PC-9 (cell line): ENCODE measurements at regions not wholly inside any gene's neighbourhood (a gene's known extent, or its start where the extent isn't known, plus 50 kb on each side); places are given as distances from the start of the nearest gene placed in this dataset.
"Not testable (repeated sequence)": the region's sequence is repeated elsewhere in the genome, so short reads cannot be mapped to it uniquely, and the experiment has no call there.

ENCODE experiments used
- BruUV-seq: library from RNA; stranded (reverse); fragments of 400-500 nt; replicated peaks from 2 replicates; lab custom pipeline; 2021; lab: Mats Ljungman, UMichigan
- CTCF ChIA-PET: fragments of 300-600 bp; sonication (Branson Sonifier 250); formaldehyde crosslinking; loops from one replicate; lab custom pipeline; 2022; ENCODE audit warnings: antibody characterized with exemption; lab: Charles Lee
- POLR2A ChIA-PET: fragments of 300-600 bp; sonication (Branson Sonifier 250); formaldehyde crosslinking; loops from one replicate; lab custom pipeline; 2022; ENCODE audit warnings: antibody characterized with exemption; ENCODE audit not compliant: unreplicated experiment; lab: Charles Lee
- DNase-seq, 2 experiments: peaks; one replicate each; pipeline versions ENCODE4 v3.0.0 to v3.0.0-alpha.2; 2015 to 2022; ENCODE audit warnings: mixed read lengths in 1 of 2
- H2AFZ ChIP-seq: fragments of 200-600 bp; sonication (generic); 2 replicates; pipeline ENCODE4 v1.8.1; 2017; ENCODE audit warnings: antibody characterized with exemption
- H3F3A ChIP-seq: fragments of 200-600 bp; sonication (generic); 2 replicates; pipeline ENCODE4 v1.8.1; 2017; ENCODE audit warnings: antibody characterized with exemption, mild to moderate bottlenecking, low read depth; ENCODE audit not compliant: insufficient read depth
- H3K27ac ChIP-seq: fragments of 200-600 bp; sonication (generic); 2 replicates; pipeline ENCODE4 v1.6.1; 2016; ENCODE audit warnings: mixed run types
- H3K27me3 ChIP-seq: fragments of 200-600 bp; sonication (generic); 2 replicates; pipeline ENCODE4 v1.6.1; 2016; ENCODE audit warnings: low read depth, mixed run types; ENCODE audit not compliant: insufficient read depth
- H3K36me3 ChIP-seq: fragments of 200-600 bp; sonication (generic); 2 replicates; pipeline ENCODE4 v1.6.1; 2016; ENCODE audit warnings: low read depth, mixed run types
- H3K4me1 ChIP-seq: fragments of 200-600 bp; sonication (generic); replicated peaks from 2 replicates; pipeline ENCODE4 v1.6.1; 2016; ENCODE audit warnings: mixed run types; ENCODE audit not compliant: insufficient read depth
- H3K4me2 ChIP-seq: fragments of 200-600 bp; sonication (generic); 2 replicates; pipeline ENCODE4 v1.6.1; 2017; ENCODE audit warnings: mixed run types
- H3K4me3 ChIP-seq: fragments of 200-600 bp; sonication (generic); 2 replicates; pipeline ENCODE4 v1.6.1; 2016; ENCODE audit warnings: mixed run types
- H3K79me2 ChIP-seq: fragments of 200-600 bp; sonication (generic); 2 replicates; pipeline ENCODE4 v1.6.1; 2017; ENCODE audit warnings: low read depth, mixed run types
- H3K9me2 ChIP-seq: fragments of 200-600 bp; sonication (generic); 2 replicates; pipeline ENCODE4 v1.8.1; 2017; ENCODE audit warnings: mild to moderate bottlenecking; ENCODE audit not compliant: insufficient read depth
- H3K9me3 ChIP-seq: fragments of 200-600 bp; sonication (generic); 2 replicates; pipeline ENCODE4 v1.8.1; 2016; ENCODE audit warnings: low read depth; ENCODE audit not compliant: insufficient read depth
- H4K20me1 ChIP-seq: fragments of 200-600 bp; sonication (generic); 2 replicates; pipeline ENCODE4 v1.8.1; 2017; ENCODE audit not compliant: insufficient read depth
- EZH2 ChIP-seq: fragments of 200-600 bp; sonication (generic); IDR thresholded peaks from 2 replicates; pipeline ENCODE4 v1.8.0; 2017; ENCODE audit warnings: antibody characterized with exemption, low read depth
- intact Hi-C: fragments of 100-400 bp; cut with micrococcal nuclease; formaldehyde crosslinking; loops from one replicate; pipeline ENCODE4 v1.10.0; 2022; ENCODE audit not compliant: unreplicated experiment
- TF ChIP-seq, protein P1 (sequence below): fragments of 200-600 bp; sonication (generic); conservative IDR thresholded peaks from 2 replicates; pipeline ENCODE4 v1.6.1; 2017; ENCODE audit warnings: mixed run types, antibody characterized with exemption, mild to moderate bottlenecking, moderate library complexity

DNA sequence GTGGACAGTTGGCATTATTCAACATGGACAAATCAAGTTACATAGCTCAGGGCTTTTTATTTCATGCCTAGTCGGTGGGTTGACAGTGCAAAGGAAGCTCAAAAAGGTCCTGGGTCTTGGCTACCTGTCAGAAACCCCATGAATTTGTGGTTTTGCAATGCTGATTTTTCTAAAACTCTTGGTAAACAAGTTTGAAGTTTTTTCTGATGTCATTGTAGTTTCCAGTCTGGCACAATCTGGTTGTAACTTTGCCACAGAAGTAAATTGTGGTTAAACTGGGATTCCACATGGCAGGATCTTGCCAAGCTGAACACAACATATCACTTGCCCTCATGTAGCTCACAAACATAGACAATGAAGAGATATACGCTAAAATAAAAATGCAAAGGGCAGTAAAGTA lies 100.8 kb downstream of the EHF start:
- no peaks in the 10 kb centered on the region for H3K79me2 ChIP-seq
- H2AFZ ChIP-seq, result no peak overlapping the region; the same call in 1 of the 2 replicates
- no peaks in the 10 kb centered on the region for H3K9me3 ChIP-seq
- H3K36me3 ChIP-seq, result no peaks in the 10 kb centered on the region
- H3K27ac ChIP-seq, result no peak overlapping the region
- no peak for DNase-seq
- H3K9me2 ChIP-seq, result no peaks in the 10 kb centered on the region
- TF ChIP-seq EZH2, result no peak
- TF ChIP-seq, protein P1, sequence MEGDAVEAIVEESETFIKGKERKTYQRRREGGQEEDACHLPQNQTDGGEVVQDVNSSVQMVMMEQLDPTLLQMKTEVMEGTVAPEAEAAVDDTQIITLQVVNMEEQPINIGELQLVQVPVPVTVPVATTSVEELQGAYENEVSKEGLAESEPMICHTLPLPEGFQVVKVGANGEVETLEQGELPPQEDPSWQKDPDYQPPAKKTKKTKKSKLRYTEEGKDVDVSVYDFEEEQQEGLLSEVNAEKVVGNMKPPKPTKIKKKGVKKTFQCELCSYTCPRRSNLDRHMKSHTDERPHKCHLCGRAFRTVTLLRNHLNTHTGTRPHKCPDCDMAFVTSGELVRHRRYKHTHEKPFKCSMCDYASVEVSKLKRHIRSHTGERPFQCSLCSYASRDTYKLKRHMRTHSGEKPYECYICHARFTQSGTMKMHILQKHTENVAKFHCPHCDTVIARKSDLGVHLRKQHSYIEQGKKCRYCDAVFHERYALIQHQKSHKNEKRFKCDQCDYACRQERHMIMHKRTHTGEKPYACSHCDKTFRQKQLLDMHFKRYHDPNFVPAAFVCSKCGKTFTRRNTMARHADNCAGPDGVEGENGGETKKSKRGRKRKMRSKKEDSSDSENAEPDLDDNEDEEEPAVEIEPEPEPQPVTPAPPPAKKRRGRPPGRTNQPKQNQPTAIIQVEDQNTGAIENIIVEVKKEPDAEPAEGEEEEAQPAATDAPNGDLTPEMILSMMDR, result no peak
- H3K27me3 ChIP-seq, result no peaks in the 10 kb centered on the region
- intact Hi-C loops, result no loop called here
- H3F3A ChIP-seq, result no peaks in the 10 kb centered on the region
- no peak overlapping the region for H3K4me3 ChIP-seq
- H3K4me1 ChIP-seq, result no peaks in the 10 kb centered on the region
- ChIA-PET POLR2A (no interaction called here), CTCF (no interaction called here)
- H3K4me2 ChIP-seq, result no peak overlapping the region
- no peaks in the 10 kb centered on the region for H4K20me1 ChIP-seq
- BruUV-seq, result no TSS peak

DNA sequence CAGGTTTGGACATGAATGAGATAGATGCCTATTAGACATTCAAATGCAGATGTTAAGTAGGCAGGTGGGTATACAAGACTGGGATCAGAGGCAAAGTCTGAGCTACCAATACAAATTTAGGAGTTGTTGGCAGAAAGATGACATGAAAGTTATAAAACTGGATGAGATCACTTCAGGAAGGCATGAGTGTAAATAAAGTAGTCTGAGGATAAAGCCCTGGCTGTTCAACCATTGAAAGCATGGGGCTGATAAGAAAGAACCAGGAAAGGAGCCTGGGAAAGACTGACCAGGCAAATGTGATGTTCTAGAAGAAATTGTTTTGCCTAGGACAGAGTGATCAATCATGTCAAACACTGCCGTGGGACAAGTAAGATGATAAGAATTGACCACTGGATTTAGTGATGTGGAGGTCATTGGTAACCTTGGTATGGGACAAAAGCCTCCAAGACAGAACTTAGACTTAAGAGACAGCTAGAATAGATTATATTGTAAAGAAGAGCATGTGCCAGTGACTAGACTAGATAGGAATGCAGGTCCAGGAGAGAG lies 98.5 kb downstream of the EHF start:
- no peak overlapping the region for H2AFZ ChIP-seq
- no peaks in the 10 kb centered on the region for H3K36me3 ChIP-seq
- H3K79me2 ChIP-seq, result no peaks in the 10 kb centered on the region
- no peaks in the 10 kb centered on the region for H3K9me3 ChIP-seq
- H3F3A ChIP-seq, result no peaks in the 10 kb centered on the region
- no peak overlapping the region for H3K27ac ChIP-seq
- ChIA-PET POLR2A (no interaction called here), CTCF (no interaction called here)
- no peaks in the 10 kb centered on the region for H3K27me3 ChIP-seq
- H3K9me2 ChIP-seq, result no peaks in the 10 kb centered on the region
- intact Hi-C loops, result no loop called here
- H3K4me3 ChIP-seq, result no peak overlapping the region
- no peak overlapping the region for H3K4me2 ChIP-seq
- TF ChIP-seq EZH2, result no peak
- TF ChIP-seq, protein P1, result no peak
- H4K20me1 ChIP-seq, result no peaks in the 10 kb centered on the region
- BruUV-seq, result no TSS peak
- DNase-seq, result peak in 1 of 2 experiments; percentile 28
- no peaks in the 10 kb centered on the region for H3K4me1 ChIP-seq

DNA sequence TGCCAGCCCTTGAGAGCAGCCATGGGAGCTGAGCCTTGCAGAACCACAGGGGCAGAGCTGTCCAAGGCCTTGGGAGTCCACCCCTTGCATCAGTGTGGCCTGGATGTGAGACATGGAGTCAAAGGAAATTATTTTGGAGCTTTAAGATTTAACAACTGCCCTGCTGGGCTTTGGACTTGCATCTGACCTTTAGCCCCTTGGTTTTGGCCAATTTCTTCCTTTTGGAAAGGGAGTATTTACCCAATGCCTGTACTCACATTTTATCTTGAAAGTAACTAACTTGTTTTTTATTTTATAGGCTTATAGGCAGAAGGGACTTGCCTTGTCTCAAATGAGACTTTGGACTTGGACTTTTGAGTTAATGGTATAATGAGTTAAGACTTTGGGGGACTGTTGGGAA lies 92.7 kb downstream of the EHF start:
- CTCF ChIA-PET, H3K4me2 ChIP-seq, DNase-seq, BruUV-seq, H3F3A ChIP-seq, H3K27me3 ChIP-seq, H4K20me1 ChIP-seq, H3K4me1 ChIP-seq, POLR2A ChIA-PET, intact Hi-C loops, H3K4me3 ChIP-seq, H3K9me2 ChIP-seq, H2AFZ ChIP-seq, H3K36me3 ChIP-seq, H3K79me2 ChIP-seq, H3K27ac ChIP-seq: not testable (repeated sequence)
- peaks cover 34% of the 10 kb centered on the region for H3K9me3 ChIP-seq
